Subcutaneous abdominal adipose tissue (tissue), 5 donors: ENCODE measurements at regions not wholly inside any gene's neighbourhood (a gene's known extent, or its start where the extent isn't known, plus 50 kb on each side); places are given as distances from the start of the nearest gene placed in this dataset.
"Not testable (repeated sequence)": the region's sequence is repeated elsewhere in the genome, so short reads cannot be mapped to it uniquely, and the experiment has no call there.

Experiments
- H3K27ac ChIP-seq: one replicate; pipeline ENCODE4 v1.7.0; 2013; ENCODE audit warnings: low read depth, mild to moderate bottlenecking, inconsistent platforms, low read length, moderate library complexity
- H3K27me3 ChIP-seq, 5 donors: one replicate each; pipeline ENCODE4 v1.7.0; 2013; ENCODE audit warnings: low read length in 5 of 5, inconsistent platforms in 1 of 5; ENCODE audit not compliant: control insufficient read depth in 5 of 5, insufficient read depth in 4 of 5
- H3K36me3 ChIP-seq, 5 donors: one replicate each; pipeline ENCODE4 v1.7.0; 2013; ENCODE audit warnings: low read length in 5 of 5; ENCODE audit not compliant: control insufficient read depth in 5 of 5, insufficient read depth in 5 of 5
- H3K4me1 ChIP-seq, 5 donors: one replicate each; pipeline ENCODE4 v1.7.0; 2013; ENCODE audit warnings: low read length in 5 of 5, mild to moderate bottlenecking in 3 of 5, moderate library complexity in 1 of 5; ENCODE audit not compliant: control insufficient read depth in 5 of 5, insufficient read depth in 5 of 5
- H3K4me3 ChIP-seq, 5 donors: one replicate each; pipeline ENCODE4 v1.7.0; 2013; ENCODE audit warnings: low read length in 5 of 5, low read depth in 1 of 5
- H3K9ac ChIP-seq, 5 donors: one replicate each; pipeline ENCODE4 v1.7.0; 2013; ENCODE audit warnings: low read length in 5 of 5, mild to moderate bottlenecking in 4 of 5, moderate library complexity in 3 of 5
- H3K9me3 ChIP-seq, 5 donors: one replicate each; pipeline ENCODE4 v1.7.0; 2013; ENCODE audit warnings: low read length in 5 of 5; ENCODE audit not compliant: control insufficient read depth in 5 of 5
- donor health status: healthy.
- donor health status: healthy.
- donor health status: healthy.
- donor health status: healthy.
- donor health status: healthy.

DNA sequence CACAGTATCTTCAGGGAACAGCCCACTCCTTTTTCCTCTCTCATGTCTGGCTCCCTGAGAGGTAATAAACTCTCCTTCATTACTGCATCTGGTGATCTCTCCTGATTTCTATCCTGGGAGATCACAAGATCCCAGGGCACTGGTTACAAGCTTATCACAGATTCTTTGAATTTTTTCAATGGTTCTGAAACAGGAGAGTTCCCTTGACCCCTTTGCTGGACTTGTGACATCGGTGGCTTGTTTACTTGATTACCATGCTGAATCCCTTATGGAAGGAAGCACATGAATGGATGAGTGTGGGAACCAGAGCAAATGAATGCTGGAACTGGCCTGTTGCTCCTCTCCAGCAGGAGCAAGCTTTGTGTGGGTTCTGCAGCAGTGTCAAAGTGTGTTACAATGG lies 67.2 kb upstream of the HNMT start:
- H3K4me1 ChIP-seq: no peaks in the 10 kb centered on the region
- H3K4me3 ChIP-seq: no peak overlapping the region
- no peaks in the 10 kb centered on the region for H3K27me3 ChIP-seq
- H3K9me3 ChIP-seq: no peaks in the 10 kb centered on the region
- H3K36me3 ChIP-seq: no peaks in the 10 kb centered on the region
- H3K27ac ChIP-seq: no peak overlapping the region
- H3K9ac ChIP-seq: no peak overlapping the region

- H3K4me3 ChIP-seq: no peak overlapping the region
- no peaks in the 10 kb centered on the region for H3K4me1 ChIP-seq
- no peak overlapping the region for H3K9ac ChIP-seq
- H3K9me3 ChIP-seq: no peaks in the 10 kb centered on the region
- H3K27me3 ChIP-seq: no peaks in the 10 kb centered on the region
- no peaks in the 10 kb centered on the region for H3K36me3 ChIP-seq
- no peak overlapping the region for H3K27ac ChIP-seq
Measured at GRCh38 chr2:137900421-137901141, 63.7 kb upstream of the HNMT start.

DNA sequence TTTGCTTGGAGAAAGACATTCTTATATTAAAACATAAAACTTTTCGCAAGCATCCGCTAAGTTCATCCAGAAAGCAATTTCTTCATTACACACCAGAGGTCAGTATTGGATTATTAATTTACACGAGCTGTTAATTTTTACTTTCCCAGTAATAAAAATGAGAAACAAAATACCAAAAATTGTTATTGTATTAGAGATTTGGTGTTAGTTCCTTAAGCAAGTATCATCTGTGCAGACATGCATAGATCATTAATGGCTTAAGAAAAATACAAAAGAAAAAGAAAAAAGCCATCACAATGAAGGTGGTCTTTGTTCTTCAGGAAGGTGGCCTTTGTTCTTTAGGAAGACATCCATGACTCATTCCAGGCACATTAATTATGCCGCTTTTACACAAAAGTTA lies 53.6 kb upstream of the HNMT start:
- Histone ChIP-seq H3K9ac (no peak overlapping the region), H3K4me1 (peaks cover 0 to 11% (median 0%) of the 10 kb centered on the region in 5 donors), H3K27me3 (no peaks in the 10 kb centered on the region), H3K4me3 (no peak overlapping the region), H3K36me3 (no peaks in the 10 kb centered on the region), H3K27ac (no peak overlapping the region), H3K9me3 (no peaks in the 10 kb centered on the region)

GRCh38 chr2:137912371-137912770 lies 51.9 kb upstream of the HNMT start:
- no peak overlapping the region for H3K4me3 ChIP-seq
- H3K27ac ChIP-seq: no peak overlapping the region
- no peak overlapping the region for H3K9ac ChIP-seq
- H3K27me3 ChIP-seq: no peaks in the 10 kb centered on the region
- H3K9me3 ChIP-seq: no peaks in the 10 kb centered on the region
- H3K36me3 ChIP-seq: no peaks in the 10 kb centered on the region
- H3K4me1 ChIP-seq: peaks cover 0 to 11% (median 0%) of the 10 kb centered on the region in 5 donors

- H3K27me3 ChIP-seq: no peaks in the 10 kb centered on the region
- no peak overlapping the region for H3K27ac ChIP-seq
- H3K4me1 ChIP-seq: peaks cover 0 to 11% (median 0%) of the 10 kb centered on the region in 5 donors
- H3K36me3 ChIP-seq: no peaks in the 10 kb centered on the region
- no peak overlapping the region for H3K4me3 ChIP-seq
- H3K9me3 ChIP-seq: no peaks in the 10 kb centered on the region
- no peak overlapping the region for H3K9ac ChIP-seq
Measured at GRCh38 chr2:137913169-137913568, 51.1 kb upstream of the HNMT start.

GRCh38 chr2:137913648-137914047 lies 50.6 kb upstream of the HNMT start:
- not testable (repeated sequence) for H3K27me3 ChIP-seq
- peaks cover 0 to 11% (median 0%) of the 10 kb centered on the region in 5 donors for H3K4me1 ChIP-seq

More at GRCh38 chr2:137913648-137914047, 50.6 kb upstream of the HNMT start:
- not testable (repeated sequence) for H3K9me3 ChIP-seq, H3K4me3 ChIP-seq, H3K27ac ChIP-seq, H3K9ac ChIP-seq, H3K36me3 ChIP-seq
